ENCODE measurements at regions not wholly inside any gene's neighbourhood (a gene's known extent, or its start where the extent isn't known, plus 50 kb on each side); places are given as distances from the start of the nearest gene placed in this dataset.

GRCh38 chr6:166751051-166751595, 124.1 kb upstream of the RPS6KA2 start:
- CTCF ChIA-PET (ENCODE audit: unreplicated experiment): no interaction called here
- Histone ChIP-seq H3K9me2 (ENCODE audit: insufficient read depth, low read length) (no peaks in the 10 kb centered on the region), H3K27ac (ENCODE audit: low read depth, low read length, poor library complexity, severe bottlenecking) (no peak overlapping the region), H3K9me3 (ENCODE audit: low read length) (no peaks in the 10 kb centered on the region), H3K36me3 (ENCODE audit: insufficient read depth, low read length) (no peaks in the 10 kb centered on the region), H4K20me1 (ENCODE audit: insufficient read depth, low read length) (no peaks in the 10 kb centered on the region), H2AFZ (ENCODE audit: low read length) (no peak overlapping the region), H3K4me2 (ENCODE audit: low read length) (no peak overlapping the region), H3K4me1 (ENCODE audit: insufficient read depth, low read length, poor library complexity, severe bottlenecking) (peaks cover 3% of the 10 kb centered on the region), H3K79me2 (ENCODE audit: insufficient read depth, low read depth, low read length) (no peaks in the 10 kb centered on the region), H3K4me3 (ENCODE audit: low read depth, low read length, poor library complexity, severe bottlenecking) (no peak overlapping the region)
- TF ChIP-seq, protein P1, sequence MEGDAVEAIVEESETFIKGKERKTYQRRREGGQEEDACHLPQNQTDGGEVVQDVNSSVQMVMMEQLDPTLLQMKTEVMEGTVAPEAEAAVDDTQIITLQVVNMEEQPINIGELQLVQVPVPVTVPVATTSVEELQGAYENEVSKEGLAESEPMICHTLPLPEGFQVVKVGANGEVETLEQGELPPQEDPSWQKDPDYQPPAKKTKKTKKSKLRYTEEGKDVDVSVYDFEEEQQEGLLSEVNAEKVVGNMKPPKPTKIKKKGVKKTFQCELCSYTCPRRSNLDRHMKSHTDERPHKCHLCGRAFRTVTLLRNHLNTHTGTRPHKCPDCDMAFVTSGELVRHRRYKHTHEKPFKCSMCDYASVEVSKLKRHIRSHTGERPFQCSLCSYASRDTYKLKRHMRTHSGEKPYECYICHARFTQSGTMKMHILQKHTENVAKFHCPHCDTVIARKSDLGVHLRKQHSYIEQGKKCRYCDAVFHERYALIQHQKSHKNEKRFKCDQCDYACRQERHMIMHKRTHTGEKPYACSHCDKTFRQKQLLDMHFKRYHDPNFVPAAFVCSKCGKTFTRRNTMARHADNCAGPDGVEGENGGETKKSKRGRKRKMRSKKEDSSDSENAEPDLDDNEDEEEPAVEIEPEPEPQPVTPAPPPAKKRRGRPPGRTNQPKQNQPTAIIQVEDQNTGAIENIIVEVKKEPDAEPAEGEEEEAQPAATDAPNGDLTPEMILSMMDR (conservative IDR thresholded peaks at IDR 0.05; ENCODE audit: low read length): no peak
- intact Hi-C loops (cut with micrococcal nuclease; ENCODE audit: unreplicated experiment): no loop called here
- POLR2A ChIA-PET: interaction anchor here (0.6 kb wide), 1 partner anchor 442 kb away, joined by 6 read pairs; no protein-coding TSS in a partner anchor
- no TSS peak for BruUV-seq (replicated peaks)
- peak; percentile 37 for DNase-seq (ENCODE audit: low spot score)

DNA sequence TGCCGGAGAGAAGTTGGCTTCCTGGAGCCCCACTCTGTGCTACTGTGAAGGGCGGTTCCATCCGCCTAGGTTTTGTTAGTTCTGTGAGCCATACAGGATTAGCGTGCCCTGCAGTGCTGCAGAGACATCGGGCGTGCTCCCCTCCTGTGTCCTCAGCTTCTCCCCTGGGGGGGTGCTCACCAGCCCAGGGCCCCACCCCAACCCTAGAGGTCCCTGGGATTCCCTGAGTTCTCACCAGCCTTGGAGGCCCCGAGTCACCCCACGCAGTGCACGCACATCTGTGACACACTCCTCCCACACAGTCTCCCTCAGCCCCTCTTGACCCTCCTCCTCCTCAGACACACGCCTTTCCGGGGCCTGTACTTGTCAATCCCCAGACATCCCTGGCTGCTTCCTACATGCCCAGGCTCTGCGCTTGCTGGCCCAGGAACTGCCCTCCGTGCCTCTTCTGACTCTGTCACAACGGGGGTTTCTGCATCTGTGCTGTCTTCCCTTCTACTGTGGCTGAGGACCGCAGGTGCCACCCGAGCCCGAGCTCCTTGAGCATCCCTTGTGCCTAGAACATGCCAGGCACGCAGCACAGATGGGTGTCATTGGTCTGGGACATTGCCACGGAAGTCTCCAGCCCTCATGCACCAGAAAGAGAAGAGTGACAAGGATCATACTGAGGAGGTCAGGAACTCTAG, 123.2 kb upstream of the RPS6KA2 start:
- Histone ChIP-seq H3K4me3 (ENCODE audit: low read depth, low read length, poor library complexity, severe bottlenecking) (no peak overlapping the region), H3K79me2 (ENCODE audit: insufficient read depth, low read depth, low read length) (no peaks in the 10 kb centered on the region), H4K20me1 (ENCODE audit: insufficient read depth, low read length) (no peaks in the 10 kb centered on the region), H3K36me3 (ENCODE audit: insufficient read depth, low read length) (no peaks in the 10 kb centered on the region), H3K4me1 (ENCODE audit: insufficient read depth, low read length, poor library complexity, severe bottlenecking) (peaks cover 3% of the 10 kb centered on the region), H3K9me3 (ENCODE audit: low read length) (no peaks in the 10 kb centered on the region), H3K9me2 (ENCODE audit: insufficient read depth, low read length) (no peaks in the 10 kb centered on the region), H3K27ac (ENCODE audit: low read depth, low read length, poor library complexity, severe bottlenecking) (no peak overlapping the region), H3K4me2 (ENCODE audit: low read length) (no peak overlapping the region), H2AFZ (ENCODE audit: low read length) (no peak overlapping the region)
- CTCF ChIA-PET (ENCODE audit: unreplicated experiment): no interaction called here
- DNase-seq (ENCODE audit: low spot score): no peak
- no TSS peak for BruUV-seq (replicated peaks)
- POLR2A ChIA-PET: no interaction called here
- intact Hi-C loops (cut with micrococcal nuclease; ENCODE audit: unreplicated experiment): no loop called here
- TF ChIP-seq EZH2phosphoT487 (IDR thresholded peaks at IDR 0.05; ENCODE audit: borderline replicate concordance, low read depth, low read length): no peak
- TF ChIP-seq, protein P1 (conservative IDR thresholded peaks at IDR 0.05; ENCODE audit: low read length): no peak

DNA sequence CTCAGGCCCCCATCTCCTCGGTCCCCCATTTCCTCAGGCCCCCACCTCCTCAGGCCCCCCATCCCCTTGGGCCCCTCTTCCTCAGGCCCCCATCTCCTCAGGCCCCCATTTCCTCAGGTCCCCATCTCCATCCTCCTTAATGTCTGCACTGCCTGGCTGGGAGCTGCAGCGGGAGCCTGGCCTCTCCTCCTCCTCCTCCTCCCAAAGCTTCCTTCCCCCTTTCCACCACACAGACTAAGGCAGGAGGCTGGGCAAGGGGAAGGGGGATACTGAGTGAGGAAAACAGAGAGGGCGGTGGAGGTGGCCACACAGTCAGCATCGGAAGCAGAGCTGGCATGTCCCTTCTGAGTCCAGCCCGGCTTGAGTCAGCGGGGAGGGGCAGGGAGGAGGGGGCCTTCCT, 122.6 kb upstream of the RPS6KA2 start:
- peaks cover 3% of the 10 kb centered on the region for H3K4me1 ChIP-seq (ENCODE audit: insufficient read depth, low read length, poor library complexity, severe bottlenecking)
- no peak for TF ChIP-seq EZH2phosphoT487 (IDR thresholded peaks at IDR 0.05; ENCODE audit: borderline replicate concordance, low read depth, low read length)
- TF ChIP-seq, protein P1 (conservative IDR thresholded peaks at IDR 0.05; ENCODE audit: low read length): no peak
- H3K36me3 ChIP-seq (ENCODE audit: insufficient read depth, low read length): no peaks in the 10 kb centered on the region
- intact Hi-C loops (cut with micrococcal nuclease; ENCODE audit: unreplicated experiment): no loop called here
- no peaks in the 10 kb centered on the region for H3K79me2 ChIP-seq (ENCODE audit: insufficient read depth, low read depth, low read length)
- H3K27ac ChIP-seq (ENCODE audit: low read depth, low read length, poor library complexity, severe bottlenecking): no peak overlapping the region
- H4K20me1 ChIP-seq (ENCODE audit: insufficient read depth, low read length): no peaks in the 10 kb centered on the region
- no peak overlapping the region for H2AFZ ChIP-seq (ENCODE audit: low read length)
- no TSS peak for BruUV-seq (replicated peaks)
- CTCF ChIA-PET (ENCODE audit: unreplicated experiment): no interaction called here
- H3K4me2 ChIP-seq (ENCODE audit: low read length): no peak overlapping the region
- POLR2A ChIA-PET: no interaction called here
- H3K9me3 ChIP-seq (ENCODE audit: low read length): no peaks in the 10 kb centered on the region
- H3K9me2 ChIP-seq (ENCODE audit: insufficient read depth, low read length): no peaks in the 10 kb centered on the region
- no peak for DNase-seq (ENCODE audit: low spot score)
- no peak overlapping the region for H3K4me3 ChIP-seq (ENCODE audit: low read depth, low read length, poor library complexity, severe bottlenecking)
